IMR-90 (cell line): ENCODE measurements at regions not wholly inside any gene's neighbourhood (a gene's known extent, or its start where the extent isn't known, plus 50 kb on each side); places are given as distances from the start of the nearest gene placed in this dataset.

Source experiments
- ATAC-seq: fragments of 200-7000 bp; cut with Tn5 transposase; 2 replicates; pipeline ENCODE4 v1.9.1; 2020; ENCODE audit warnings: low read depth, mild to moderate bottlenecking, moderate library complexity
- BruUV-seq: library from RNA; stranded (reverse); fragments of 400-500 nt; replicated peaks from 2 replicates; lab custom pipeline; 2021; lab: Mats Ljungman, UMichigan
- CTCF ChIA-PET: fragments of 300-600 bp; formaldehyde crosslinking; extraction: SDS; loops from one replicate; lab custom pipeline; 2021; ENCODE audit warnings: antibody characterized with exemption; lab: Yijun Ruan, JAX
- POLR2A ChIA-PET: fragments of 300-600 bp; sonication (Branson Sonifier 250); formaldehyde crosslinking; loops from one replicate; lab custom pipeline; 2022; ENCODE audit warnings: antibody characterized with exemption; ENCODE audit not compliant: unreplicated experiment; lab: Charles Lee
- DNase-seq: peaks from one replicate; pipeline ENCODE4 v3.0.0; 2013
- H2AFZ ChIP-seq: replicated peaks from 2 replicates; pipeline ENCODE3; 2013; ENCODE audit warnings: low read length, mild to moderate bottlenecking; ENCODE audit not compliant: poor library complexity
- H2AK5ac ChIP-seq: 2 replicates; pipeline ENCODE4 v1.6.1; 2013; ENCODE audit warnings: low read depth, low read length, inconsistent platforms
- H2AK9ac ChIP-seq: replicated peaks from 2 replicates; pipeline ENCODE3; 2013; ENCODE audit warnings: mild to moderate bottlenecking, low read depth, low read length, moderate library complexity; ENCODE audit not compliant: poor library complexity
- H2BK120ac ChIP-seq: 2 replicates; pipeline ENCODE4 v1.6.1; 2013; ENCODE audit warnings: low read depth, low read length, inconsistent platforms
- H2BK15ac ChIP-seq: 3 replicates; pipeline ENCODE4 v1.6.1; 2013; ENCODE audit warnings: low read depth, low read length, inconsistent platforms
- H2BK20ac ChIP-seq: 2 replicates; pipeline ENCODE4 v1.6.1; 2013; ENCODE audit warnings: low read depth, mild to moderate bottlenecking, inconsistent platforms, low read length, moderate library complexity
- H2BK5ac ChIP-seq: 2 replicates; pipeline ENCODE4 v1.6.1; 2013; ENCODE audit warnings: mild to moderate bottlenecking, low read depth, low read length, inconsistent platforms; ENCODE audit not compliant: poor library complexity, severe bottlenecking
- H3K14ac ChIP-seq: replicated peaks from 2 replicates; pipeline ENCODE4 v1.6.1; 2013; ENCODE audit warnings: low read depth, low read length, inconsistent platforms
- H3K18ac ChIP-seq: 2 replicates; pipeline ENCODE4 v1.6.1; 2013; ENCODE audit warnings: low read depth, low read length, control low read depth
- H3K23ac ChIP-seq: 2 replicates; pipeline ENCODE4 v1.6.1; 2013; ENCODE audit warnings: low read depth, low read length, inconsistent platforms
- H3K27ac ChIP-seq: 2 replicates; pipeline ENCODE4 v1.5.1; 2013; ENCODE audit warnings: mild to moderate bottlenecking, control low read depth, low read length; ENCODE audit not compliant: insufficient read depth
- H3K27me3 ChIP-seq: 2 replicates; pipeline ENCODE4 v1.6.1; 2013; ENCODE audit warnings: low read length; ENCODE audit not compliant: control insufficient read depth, insufficient read depth
- H3K36me3 ChIP-seq: 2 replicates; pipeline ENCODE4 v1.6.1; 2013; ENCODE audit warnings: low read length, mixed read lengths; ENCODE audit not compliant: control insufficient read depth, insufficient read depth
- H3K4ac ChIP-seq: 2 replicates; pipeline ENCODE4 v1.6.1; 2013; ENCODE audit warnings: low read depth, low read length, inconsistent platforms
- H3K4me1 ChIP-seq: 2 replicates; pipeline ENCODE4 v1.6.1; 2013; ENCODE audit warnings: low read length, mixed read lengths; ENCODE audit not compliant: control insufficient read depth, insufficient read depth
- H3K4me2 ChIP-seq: 2 replicates; pipeline ENCODE4 v1.6.1; 2013; ENCODE audit warnings: low read depth, mild to moderate bottlenecking, control low read depth, low read length, moderate library complexity
- H3K4me3 ChIP-seq: 2 replicates; pipeline ENCODE4 v1.5.1; 2013; ENCODE audit warnings: low read depth, mild to moderate bottlenecking, control low read depth, low read length, moderate library complexity; ENCODE audit not compliant: insufficient read depth
- H3K56ac ChIP-seq: 2 replicates; pipeline ENCODE4 v1.6.1; 2013; ENCODE audit warnings: low read length, inconsistent platforms; ENCODE audit not compliant: insufficient read depth; ENCODE audit errors: extremely low read depth
- H3K79me1 ChIP-seq, 2 experiments: 2 replicates each; pipeline ENCODE4 v1.6.1; 2013; ENCODE audit warnings: low read length in 2 of 2, inconsistent platforms in 1 of 2, low read depth in 1 of 2
- H3K9ac ChIP-seq: 2 replicates; pipeline ENCODE4 v1.6.1; 2013; ENCODE audit warnings: low read depth, low read length, control low read depth
- H3K9me1 ChIP-seq: 2 replicates; pipeline ENCODE4 v1.6.1; 2013; ENCODE audit warnings: low read length, inconsistent platforms; ENCODE audit not compliant: insufficient read depth
- H3K9me3 ChIP-seq: 2 replicates; pipeline ENCODE4 v1.6.1; 2013; ENCODE audit warnings: low read length; ENCODE audit not compliant: control insufficient read depth, insufficient read depth
- H4K20me1 ChIP-seq: 2 replicates; pipeline ENCODE4 v1.6.1; 2013; ENCODE audit warnings: low read length, inconsistent platforms; ENCODE audit not compliant: insufficient read depth
- H4K5ac ChIP-seq: 2 replicates; pipeline ENCODE4 v1.6.1; 2013; ENCODE audit warnings: mild to moderate bottlenecking, low read depth, low read length, control low read depth
- H4K8ac ChIP-seq, 2 experiments: 2 replicates each; pipeline ENCODE4 v1.6.1; 2013; ENCODE audit warnings: low read depth in 2 of 2, low read length in 2 of 2, control low read depth in 1 of 2, inconsistent platforms in 1 of 2
- H4K91ac ChIP-seq: 2 replicates; pipeline ENCODE4 v1.6.1; 2013; ENCODE audit warnings: low read depth, low read length, inconsistent platforms; ENCODE audit not compliant: insufficient read depth
- BHLHE40 ChIP-seq: fragments of 150-350 bp; IDR thresholded peaks from 2 replicates; pipeline ENCODE4 v1.6.1; 2016; ENCODE audit warnings: mild to moderate bottlenecking, low read depth, low read length
- CEBPB ChIP-seq: IDR thresholded peaks from 2 replicates; pipeline ENCODE4 v1.6.1; 2012; ENCODE audit warnings: low read depth, low read length, improper control_type of control experiment
- CHD1 ChIP-seq: IDR thresholded peaks from 2 replicates; pipeline ENCODE4 v1.6.1; 2012; ENCODE audit warnings: low read depth, low read length, improper control_type of control experiment
- CTCF ChIP-seq: conservative IDR thresholded peaks from 2 replicates; pipeline ENCODE4 v1.5.1; 2012; ENCODE audit warnings: mild to moderate bottlenecking, low read depth, low read length, improper control_type of control experiment
- ELK1 ChIP-seq: fragments of 150-350 bp; IDR thresholded peaks from 2 replicates; pipeline ENCODE4 v1.6.1; 2016; ENCODE audit warnings: low read depth, mild to moderate bottlenecking, low read length, moderate library complexity, borderline replicate concordance
- FOS ChIP-seq: fragments of 150-350 bp; IDR thresholded peaks from 2 replicates; pipeline ENCODE4 v1.6.1; 2016; ENCODE audit warnings: low read depth, low read length
- MAZ ChIP-seq: IDR thresholded peaks from 2 replicates; pipeline ENCODE4 v1.6.1; 2012; ENCODE audit warnings: low read depth, mild to moderate bottlenecking, low read length, improper control_type of control experiment, moderate library complexity, borderline replicate concordance
- MXI1 ChIP-seq: IDR thresholded peaks from 2 replicates; pipeline ENCODE4 v1.6.1; 2012; ENCODE audit warnings: low read depth, mild to moderate bottlenecking, low read length, moderate library complexity, borderline replicate concordance
- NFE2L2 ChIP-seq: fragments of 150-350 bp; IDR thresholded peaks from 2 replicates; pipeline ENCODE4 v1.6.1; 2016; ENCODE audit warnings: low read depth, mild to moderate bottlenecking, low read length
- POLR2A ChIP-seq: IDR thresholded peaks from 2 replicates; pipeline ENCODE4 v1.6.1; 2012; ENCODE audit warnings: mild to moderate bottlenecking, low read depth, low read length
- RAD21 ChIP-seq: IDR thresholded peaks from 2 replicates; pipeline ENCODE4 v1.6.1; 2012; ENCODE audit warnings: low read length, improper control_type of control experiment
- RCOR1 ChIP-seq: IDR thresholded peaks from 2 replicates; pipeline ENCODE4 v1.6.1; 2012; ENCODE audit warnings: mild to moderate bottlenecking, low read length, improper control_type of control experiment; ENCODE audit not compliant: insufficient replicate concordance
- RFX5 ChIP-seq: IDR thresholded peaks from 2 replicates; pipeline ENCODE4 v1.8.0; 2012; ENCODE audit warnings: low read depth, mild to moderate bottlenecking, low read length, moderate library complexity
- USF2 ChIP-seq: fragments of 150-350 bp; IDR thresholded peaks from 2 replicates; pipeline ENCODE4 v1.6.1; 2017; ENCODE audit warnings: mild to moderate bottlenecking, antibody characterized with exemption, low read length, low read depth
- WGBS, 2 experiments: methylation state at CpG; one replicate each; pipeline versions ENCODE4 v1.1.5 to v1.1.7; 2013; ENCODE audit warnings: missing lambda C conversion rate in 2 of 2; ENCODE audit not compliant: insufficient read length in 1 of 2; ENCODE audit errors: extremely low coverage in 2 of 2; 5-methylcytosine and 5-hydroxymethylcytosine counted together
- dilution Hi-C: fragments of 300-500 bp; cut with HindIII; formaldehyde crosslinking; loops from one replicate; pipeline ENCODE4 v1.14.3; 2018; ENCODE audit warnings: low sequenced_read_pairs; ENCODE audit not compliant: unreplicated experiment
- in situ Hi-C: fragments of 300-500 bp; cut with MboI; formaldehyde crosslinking; loops from 3 replicates; pipeline ENCODE4 v1.14.3; 2019; ENCODE audit warnings: low sequenced_read_pairs, inconsistent platforms, mixed read lengths
- intact Hi-C: fragments of 100-400 bp; cut with micrococcal nuclease; formaldehyde crosslinking; loops from 2 replicates; pipeline ENCODE4 v1.10.0; 2022

DNA sequence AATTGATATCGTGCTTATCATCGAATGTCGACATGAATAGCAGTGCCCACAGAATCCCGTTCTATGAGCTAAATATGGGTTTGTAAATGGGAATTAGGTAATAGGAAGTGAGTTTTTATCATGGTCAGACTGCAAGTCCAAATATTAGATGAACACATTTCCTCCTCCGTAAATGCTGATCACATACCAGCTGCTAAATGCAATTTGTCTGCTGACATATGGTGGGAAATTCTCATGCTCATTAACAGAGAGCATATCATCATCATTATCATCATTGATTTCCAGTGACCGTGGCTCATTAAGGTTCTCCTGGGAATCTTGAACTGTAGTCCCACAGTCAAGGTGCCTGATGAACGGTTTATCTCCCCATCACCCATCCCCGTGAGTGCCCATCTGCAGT is 998.8 kb upstream of the TMEM132C start:
- intact Hi-C loops = no loop called here
- Histone ChIP-seq H2BK15ac (no peak overlapping the region), H4K5ac (no peak overlapping the region), H2AFZ (no peak overlapping the region), H3K9me1 (no peaks in the 10 kb centered on the region), H3K36me3 (no peaks in the 10 kb centered on the region), H2BK5ac (no peak overlapping the region), H3K56ac (no peak overlapping the region), H3K9me3 (peaks cover 9% of the 10 kb centered on the region), H4K91ac (no peak overlapping the region), H3K9ac (no peak overlapping the region), H3K27ac (no peak overlapping the region), H4K8ac (no peak overlapping the region), H2AK9ac (no peak overlapping the region), H2BK120ac (no peak overlapping the region), H2AK5ac (no peak overlapping the region), H3K4ac (no peak overlapping the region), H2BK20ac (no peak overlapping the region), H3K79me1 (no peaks in the 10 kb centered on the region), H3K4me1 (peaks cover 2% of the 10 kb centered on the region; the same call in 1 of the 2 replicates), H3K27me3 (no peaks in the 10 kb centered on the region), H3K4me2 (no peak overlapping the region), H3K4me3 (no peak overlapping the region), H3K18ac (no peak overlapping the region), H3K14ac (no peak overlapping the region), H3K23ac (no peak overlapping the region), H4K20me1 (no peaks in the 10 kb centered on the region)
- no CpG with 5 or more reads among the region's 8 CpGs for WGBS, 2 experiments
- TF ChIP-seq BHLHE40 (no peak), FOS (no peak), RCOR1 (no peak), CHD1 (no peak), RFX5 (no peak), CEBPB (no peak), MAZ (no peak), USF2 (no peak), MXI1 (no peak), NFE2L2 (no peak), POLR2A (no peak), RAD21 (no peak), ELK1 (no peak), CTCF (no peak)
- BruUV-seq = no TSS peak
- POLR2A ChIA-PET = no interaction called here
- ATAC-seq = no peak
- DNase-seq = no peak
- CTCF ChIA-PET = no interaction called here
- dilution Hi-C loops = no loop called here
- in situ Hi-C loops = no loop called here
